K562 (cell line): ENCODE measurements at regions not wholly inside any gene's neighbourhood (a gene's known extent, or its start where the extent isn't known, plus 50 kb on each side); places are given as distances from the start of the nearest gene placed in this dataset.

Experiments used
- ATAC-seq: fragments of 200-7000 bp; cut with Tn5 transposase; 3 replicates; pipeline ENCODE4 v1.9.1; 2020; ENCODE audit warnings: moderate library complexity
- BruUV-seq: library from RNA; stranded (reverse); fragments of 400-500 nt; replicated peaks from 2 replicates; lab custom pipeline; 2021; lab: Mats Ljungman, UMichigan
- CTCF ChIA-PET: fragments of 300-600 bp; formaldehyde crosslinking; extraction: SDS; loops from one replicate; lab custom pipeline; 2021; ENCODE audit warnings: low intra/inter-chr PET ratio; lab: Yijun Ruan, JAX
- POLR2A ChIA-PET: fragments of 300-600, 350-650 bp; sonication (Branson Sonifier 250); formaldehyde crosslinking; extraction: SDS; loops from one replicate; lab custom pipeline; 2021; ENCODE audit warnings: antibody characterized with exemption, inconsistent platforms; lab: Yijun Ruan, JAX
- DNase-seq, 4 experiments: peaks; one replicate each; pipeline versions ENCODE4 v3.0.0 to v3.0.0-alpha.2; 2011 to 2018; ENCODE audit warnings: low spot score in 3 of 4, mixed read lengths in 3 of 4; ENCODE audit errors: extremely low read depth in 1 of 4
- FAIRE-seq: peaks from 2 replicates; lab custom pipeline; 2011; peaks lifted over from hg19 to GRCh38; lab: Jason Lieb, UNC
- H2AFZ ChIP-seq: 2 replicates; pipeline ENCODE4 v1.6.0; 2011; ENCODE audit warnings: low read depth, low read length, control low read depth, inconsistent platforms
- H3K27ac ChIP-seq: fragments of 200-600 bp; 3 replicates; pipeline ENCODE4 v1.8.0; 2011; ENCODE audit warnings: low read depth, mild to moderate bottlenecking, control low read depth, inconsistent platforms, low read length, moderate library complexity, mixed read lengths; ENCODE audit errors: extremely low read depth
- H3K27me3 ChIP-seq, 2 experiments: fragments of 300-600 bp in 1 of 2; 2 replicates in 1 of 2; 3 replicates in 1 of 2; pipeline versions ENCODE4 v1.6.0 to v1.8.0; 2011; ENCODE audit warnings: inconsistent platforms in 2 of 2, low read length in 2 of 2, mild to moderate bottlenecking in 1 of 2, mixed read lengths in 1 of 2, moderate library complexity in 1 of 2; ENCODE audit not compliant: control insufficient read depth in 2 of 2, insufficient read depth in 2 of 2
- H3K36me3 ChIP-seq: fragments of 300-600 bp; 3 replicates; pipeline ENCODE4 v1.8.0; 2011; ENCODE audit warnings: mild to moderate bottlenecking, low read length, inconsistent platforms; ENCODE audit not compliant: control insufficient read depth, insufficient read depth
- H3K4me1 ChIP-seq, 2 experiments: fragments of 200-600 bp in 1 of 2; replicated peaks in 1 of 2; 2 replicates in 1 of 2; 3 replicates in 1 of 2; pipeline versions ENCODE4 v1.5.1 to v1.8.0; 2011; ENCODE audit warnings: inconsistent platforms in 2 of 2, low read length in 2 of 2, mild to moderate bottlenecking in 1 of 2, mixed read lengths in 1 of 2, moderate library complexity in 1 of 2; ENCODE audit not compliant: control insufficient read depth in 2 of 2, insufficient read depth in 2 of 2
- H3K4me2 ChIP-seq: 2 replicates; pipeline ENCODE4 v1.6.1; 2011; ENCODE audit warnings: low read length, control low read depth, inconsistent platforms, mixed read lengths; ENCODE audit not compliant: insufficient read depth
- H3K4me3 ChIP-seq: fragments of 200-600 bp; sonication (generic), shearing (Covaris generic); 2 replicates; pipeline ENCODE4 v1.5.1; 2016; ENCODE audit warnings: control low read depth, inconsistent platforms
- H3K79me2 ChIP-seq: fragments of 200-600 bp; 3 replicates; pipeline ENCODE4 v1.8.0; 2011; ENCODE audit warnings: low read length, inconsistent platforms; ENCODE audit not compliant: control insufficient read depth, insufficient read depth
- H3K9ac ChIP-seq, 2 experiments: 2 replicates each; pipeline versions ENCODE4 v1.6.0 to v1.6.1; 2011; ENCODE audit warnings: low read depth in 2 of 2, low read length in 2 of 2, control low read depth in 1 of 2, inconsistent platforms in 1 of 2, mild to moderate bottlenecking in 1 of 2, mixed read lengths in 1 of 2; ENCODE audit not compliant: insufficient read depth in 1 of 2
- H3K9me1 ChIP-seq: one replicate; pipeline ENCODE4 v1.6.0; 2011; ENCODE audit warnings: inconsistent platforms, mild to moderate bottlenecking, low read length, moderate library complexity; ENCODE audit not compliant: control insufficient read depth, insufficient read depth
- H3K9me3 ChIP-seq: replicated peaks from 2 replicates; pipeline ENCODE4 v1.5.1; 2011; ENCODE audit warnings: low read depth, low read length, inconsistent platforms; ENCODE audit not compliant: control insufficient read depth, insufficient read depth
- H4K20me1 ChIP-seq: replicated peaks from 2 replicates; pipeline ENCODE4 v1.6.1; 2011; ENCODE audit warnings: low read length, inconsistent platforms, mixed read lengths; ENCODE audit not compliant: control insufficient read depth, insufficient read depth
- ILK ChIP-seq: fragments of 450-650 bp; IDR thresholded peaks from 2 replicates; pipeline ENCODE4 v1.6.1; 2016; ENCODE audit warnings: missing genetic modification characterization, low read depth, mild to moderate bottlenecking, missing compliant biosample characterization, moderate library complexity, borderline replicate concordance
- WGBS: fragments of 100-300 bp; shearing (Covaris generic); methylation state at CpG from one replicate; pipeline ENCODE4 v1.1.6; 2016; ENCODE audit warnings: low coverage, mixed read lengths; ENCODE audit not compliant: insufficient coverage; ENCODE audit errors: missing lambda C conversion rate; 5-methylcytosine and 5-hydroxymethylcytosine counted together
- in situ Hi-C: fragments of 300-500 bp; cut with MboI; formaldehyde crosslinking; loops from 4 replicates; pipeline ENCODE4 v1.15.0; 2018; ENCODE audit warnings: inconsistent platforms, mixed read lengths
- intact Hi-C: fragments of 100-400 bp; cut with micrococcal nuclease; formaldehyde crosslinking; loops from 2 replicates; pipeline ENCODE4 v1.14.2; 2022
- TF ChIP-seq, protein P1 (sequence below): fragments of 250-450 bp; sonication (Bioruptor Pico); IDR thresholded peaks from 2 replicates; pipeline ENCODE4 v1.5.0; 2021; ENCODE audit warnings: mild to moderate bottlenecking, moderate library complexity

DNA sequence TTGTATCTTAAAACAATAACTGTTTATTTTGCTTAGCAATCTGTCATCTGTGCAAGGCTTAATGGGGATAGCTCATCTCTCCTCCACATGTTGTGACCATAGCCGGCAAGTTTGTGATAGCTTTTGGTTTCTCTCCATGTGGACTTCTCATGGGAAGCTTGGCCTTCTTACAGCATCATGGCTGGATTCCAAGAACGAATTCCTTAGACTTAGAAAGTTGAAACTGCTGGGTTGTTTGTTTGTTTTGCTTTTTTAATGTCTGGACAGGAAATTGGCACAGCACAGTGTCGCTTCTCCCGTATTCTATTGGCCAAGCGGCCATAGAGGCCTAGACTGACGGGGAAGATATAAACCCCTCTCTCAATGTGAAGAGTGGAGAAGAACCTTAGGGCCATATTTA, 61.0 kb upstream of the PRDM9 start:
- Histone ChIP-seq H3K79me2 (no peaks in the 10 kb centered on the region), H3K27me3 (no peaks in the 10 kb centered on the region), H3K36me3 (no peaks in the 10 kb centered on the region), H3K27ac (no peak overlapping the region), H2AFZ (no peak overlapping the region), H3K9me3 (no peaks in the 10 kb centered on the region), H3K4me3 (no peak overlapping the region), H3K9me1 (no peaks in the 10 kb centered on the region), H3K4me2 (no peak overlapping the region), H3K9ac (no peak overlapping the region), H4K20me1 (no peaks in the 10 kb centered on the region), H3K4me1 (no peaks in the 10 kb centered on the region)
- ChIA-PET POLR2A (interaction anchor here (0.7 kb wide), 1 partner anchor 10 kb away, joined by 3 read pairs; no protein-coding TSS in a partner anchor), CTCF (no interaction called here)
- in situ Hi-C loops (no loop called here), intact Hi-C loops (no loop called here)
- no peak for ATAC-seq
- no TSS peak for BruUV-seq
- no peak for FAIRE-seq
- TF ChIP-seq ILK (tag): no peak
- TF ChIP-seq, protein P1, sequence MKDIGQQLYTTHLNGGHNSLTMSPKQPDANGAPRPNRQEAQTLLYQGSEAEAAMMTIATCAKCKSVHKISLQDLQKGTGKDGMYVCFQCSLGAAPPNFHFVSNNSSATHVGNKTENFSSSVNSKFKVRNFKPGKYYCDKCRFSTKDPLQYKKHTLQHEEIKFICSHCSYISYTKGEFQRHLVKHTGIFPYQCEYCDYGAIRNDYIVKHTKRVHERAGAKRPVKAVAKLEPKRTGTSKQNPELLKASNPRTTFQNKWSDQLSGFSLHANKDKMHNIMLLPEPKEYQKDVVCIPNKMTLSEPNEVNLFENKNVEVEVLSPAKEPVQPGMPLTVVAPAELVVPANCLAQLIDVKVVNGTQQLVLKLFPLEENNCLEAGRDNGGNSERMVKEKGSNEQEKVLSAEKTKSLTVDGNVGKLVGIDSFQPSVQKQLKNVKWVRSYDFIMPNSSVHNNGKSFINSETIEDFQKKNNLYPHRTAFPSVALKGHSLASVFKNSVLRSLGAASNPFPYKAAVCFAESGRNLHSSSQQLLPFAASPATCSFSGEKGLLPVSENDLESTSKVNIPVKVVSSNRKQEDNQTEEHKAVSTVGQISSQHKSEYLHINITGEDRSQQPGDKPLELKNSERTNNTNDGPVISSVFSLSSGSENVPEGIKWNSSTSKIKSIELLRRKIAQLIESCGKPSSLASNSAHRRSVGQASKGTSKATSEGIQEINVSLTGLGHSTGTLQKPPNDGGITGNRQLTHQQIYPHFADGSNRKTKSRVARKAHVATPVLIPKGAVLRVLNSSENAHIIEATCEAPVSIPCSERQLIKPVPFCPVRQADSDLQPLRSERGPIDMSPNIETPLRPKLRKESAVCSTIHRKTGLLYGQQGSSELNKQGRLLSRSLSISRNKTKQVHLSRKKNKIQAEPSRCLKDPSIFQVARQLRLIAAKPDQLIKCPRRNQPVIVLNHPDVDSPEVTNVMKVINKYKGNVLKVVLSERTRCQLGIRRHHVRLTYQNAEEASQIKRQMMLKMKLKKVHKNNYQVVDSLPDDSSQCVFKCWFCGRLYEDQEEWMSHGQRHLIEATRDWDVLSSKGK (CRISPR knock-in tag): no peak
- DNase-seq: no peak
- 0% methylated on average over 6 of the region's 6 CpGs for WGBS
